Endodermal cell (in vitro differentiated cells): ENCODE measurements at regions not wholly inside any gene's neighbourhood (a gene's known extent, or its start where the extent isn't known, plus 50 kb on each side); places are given as distances from the start of the nearest gene placed in this dataset.

Source experiments
- DNase-seq: peaks from one replicate; pipeline ENCODE4 v3.0.0-alpha.2; 2017
- H3K27ac ChIP-seq: 2 replicates; pipeline ENCODE4 v1.5.1; 2013; ENCODE audit warnings: mild to moderate bottlenecking, low read depth, low read length, moderate library complexity
- H3K27me3 ChIP-seq: 2 replicates; pipeline ENCODE4 v1.6.1; 2013; ENCODE audit warnings: mild to moderate bottlenecking, low read length, moderate library complexity; ENCODE audit not compliant: insufficient read depth, control insufficient read depth, poor library complexity, severe bottlenecking
- H3K36me3 ChIP-seq: 2 replicates; pipeline ENCODE4 v1.7.0; 2013; ENCODE audit warnings: mild to moderate bottlenecking, low read length, moderate library complexity; ENCODE audit not compliant: control insufficient read depth, insufficient read depth
- H3K4me1 ChIP-seq: one replicate; pipeline ENCODE4 v1.7.0; 2013; ENCODE audit warnings: low read length; ENCODE audit not compliant: control insufficient read depth, insufficient read depth
- H3K4me3 ChIP-seq: 2 replicates; pipeline ENCODE4 v1.5.1; 2013; ENCODE audit warnings: mild to moderate bottlenecking, low read length, moderate library complexity
- H3K9ac ChIP-seq: 2 replicates; pipeline ENCODE4 v1.6.1; 2013; ENCODE audit warnings: mild to moderate bottlenecking, low read length, moderate library complexity; ENCODE audit not compliant: poor library complexity, severe bottlenecking; ENCODE audit errors: extremely low read depth
- H3K9me3 ChIP-seq: 2 replicates; pipeline ENCODE4 v1.6.1; 2013; ENCODE audit warnings: mild to moderate bottlenecking, low read length, moderate library complexity; ENCODE audit not compliant: control insufficient read depth
- H3K27ac Mint-ChIP-seq: 2 replicates; pipeline ENCODE4 v1.8.0; 2020; ENCODE audit warnings: mixed read lengths
- H3K27me3 Mint-ChIP-seq: 2 replicates; pipeline ENCODE4 v1.8.0; 2021; ENCODE audit warnings: mild to moderate bottlenecking, mixed read lengths; ENCODE audit not compliant: insufficient read depth
- H3K36me3 Mint-ChIP-seq: 2 replicates; pipeline ENCODE4 v1.8.0; 2020; ENCODE audit warnings: low read depth, mixed read lengths
- H3K4me1 Mint-ChIP-seq: 2 replicates; pipeline ENCODE4 v1.8.0; 2020; ENCODE audit warnings: mixed read lengths
- H3K4me3 Mint-ChIP-seq: 2 replicates; pipeline ENCODE4 v1.8.0; 2020; ENCODE audit warnings: mild to moderate bottlenecking, moderate library complexity, mixed read lengths
- H3K9me3 Mint-ChIP-seq: 2 replicates; pipeline ENCODE4 v1.8.0; 2020; ENCODE audit warnings: mild to moderate bottlenecking, mixed read lengths
- WGBS, 2 experiments: methylation state at CpG; one replicate each; pipeline versions ENCODE4 v1.1.5 to v1.1.7; 2013; ENCODE audit warnings: missing lambda C conversion rate in 2 of 2, mixed read lengths in 1 of 2; ENCODE audit not compliant: insufficient coverage in 1 of 2, insufficient read length in 1 of 2; 5-methylcytosine and 5-hydroxymethylcytosine counted together
- TF ChIP-seq, protein P1 (sequence below): fragments of 200-600 bp; sonication (generic); conservative IDR thresholded peaks from 2 replicates; pipeline ENCODE4 v1.5.0; 2021; ENCODE audit warnings: antibody characterized with exemption, mild to moderate bottlenecking

DNA sequence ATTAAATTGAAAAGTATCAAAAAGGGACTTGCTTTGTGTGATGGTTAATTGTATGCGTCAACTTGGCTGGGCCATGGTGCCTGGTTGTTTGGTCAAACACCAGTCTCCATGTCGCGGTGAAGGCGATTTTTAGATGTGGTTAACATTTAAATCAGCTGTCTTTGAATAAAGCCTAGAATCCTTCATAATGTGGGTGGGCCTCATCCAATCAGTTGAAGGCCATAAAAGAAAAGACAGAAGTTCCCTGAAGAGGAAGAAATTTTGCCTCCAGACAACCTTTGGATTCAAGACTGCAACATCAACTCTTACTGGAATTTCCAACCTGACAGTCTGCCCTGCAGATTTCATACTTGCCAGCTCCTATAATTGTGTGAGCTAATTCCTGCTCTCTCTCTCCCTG, 160.5 kb downstream of the SH3BP4 start:
- Histone ChIP-seq H3K4me1 (no peaks in the 10 kb centered on the region), H3K27ac (no peak overlapping the region), H3K9ac (no peak overlapping the region), H3K4me3 (no peak overlapping the region), H3K9me3 (no peaks in the 10 kb centered on the region), H3K27me3 (no peaks in the 10 kb centered on the region), H3K36me3 (no peaks in the 10 kb centered on the region)
- H3K9me3 Mint-ChIP-seq, result no peaks in the 10 kb centered on the region
- no peaks in the 10 kb centered on the region for H3K36me3 Mint-ChIP-seq
- TF ChIP-seq, protein P1, sequence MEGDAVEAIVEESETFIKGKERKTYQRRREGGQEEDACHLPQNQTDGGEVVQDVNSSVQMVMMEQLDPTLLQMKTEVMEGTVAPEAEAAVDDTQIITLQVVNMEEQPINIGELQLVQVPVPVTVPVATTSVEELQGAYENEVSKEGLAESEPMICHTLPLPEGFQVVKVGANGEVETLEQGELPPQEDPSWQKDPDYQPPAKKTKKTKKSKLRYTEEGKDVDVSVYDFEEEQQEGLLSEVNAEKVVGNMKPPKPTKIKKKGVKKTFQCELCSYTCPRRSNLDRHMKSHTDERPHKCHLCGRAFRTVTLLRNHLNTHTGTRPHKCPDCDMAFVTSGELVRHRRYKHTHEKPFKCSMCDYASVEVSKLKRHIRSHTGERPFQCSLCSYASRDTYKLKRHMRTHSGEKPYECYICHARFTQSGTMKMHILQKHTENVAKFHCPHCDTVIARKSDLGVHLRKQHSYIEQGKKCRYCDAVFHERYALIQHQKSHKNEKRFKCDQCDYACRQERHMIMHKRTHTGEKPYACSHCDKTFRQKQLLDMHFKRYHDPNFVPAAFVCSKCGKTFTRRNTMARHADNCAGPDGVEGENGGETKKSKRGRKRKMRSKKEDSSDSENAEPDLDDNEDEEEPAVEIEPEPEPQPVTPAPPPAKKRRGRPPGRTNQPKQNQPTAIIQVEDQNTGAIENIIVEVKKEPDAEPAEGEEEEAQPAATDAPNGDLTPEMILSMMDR, result no peak
- no peak overlapping the region for H3K4me3 Mint-ChIP-seq
- H3K27me3 Mint-ChIP-seq, result no peaks in the 10 kb centered on the region
- peaks cover 3% of the 10 kb centered on the region for H3K4me1 Mint-ChIP-seq
- no peak for DNase-seq
- 81 to 85% methylated on average over 4 of the region's 4 CpGs for WGBS, 2 experiments
- H3K27ac Mint-ChIP-seq, result no peak overlapping the region

DNA sequence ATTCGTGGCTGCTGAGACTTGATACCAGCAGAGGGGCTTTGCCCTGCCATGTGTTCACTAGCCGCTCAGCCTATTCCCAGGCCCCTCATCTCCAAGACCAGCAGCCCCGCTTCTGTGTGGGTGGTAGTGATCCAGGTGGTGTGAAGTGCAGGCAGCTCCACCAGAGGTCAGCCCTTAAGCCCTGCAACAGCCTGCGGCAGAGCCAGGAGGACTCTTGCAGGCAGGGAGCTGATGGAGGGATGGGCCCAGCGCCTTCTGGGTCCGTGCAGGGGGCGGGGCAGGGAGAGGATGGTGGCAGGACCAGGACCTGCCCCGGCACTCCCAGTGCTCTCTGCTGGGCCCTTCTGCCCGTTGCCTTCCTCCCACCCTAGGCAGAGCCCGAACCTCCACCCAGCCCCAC, 162.0 kb downstream of the SH3BP4 start:
- Mint-ChIP-seq H3K27ac (no peak overlapping the region), H3K4me1 (peaks cover 3% of the 10 kb centered on the region), H3K9me3 (no peaks in the 10 kb centered on the region), H3K4me3 (no peak overlapping the region), H3K27me3 (peaks cover 5% of the 10 kb centered on the region), H3K36me3 (no peaks in the 10 kb centered on the region)
- 64% methylated on average over 10 of the region's 10 CpGs; no CpG with 5 or more reads in 1 of the 2 experiments for WGBS, 2 experiments
- DNase-seq, result peak; percentile 91
- Histone ChIP-seq H3K9ac (no peak overlapping the region), H3K4me1 (no peaks in the 10 kb centered on the region), H3K27me3 (no peaks in the 10 kb centered on the region), H3K27ac (no peak overlapping the region), H3K4me3 (no peak overlapping the region), H3K9me3 (no peaks in the 10 kb centered on the region), H3K36me3 (no peaks in the 10 kb centered on the region)
- TF ChIP-seq, protein P1, result peak; percentile 70

DNA sequence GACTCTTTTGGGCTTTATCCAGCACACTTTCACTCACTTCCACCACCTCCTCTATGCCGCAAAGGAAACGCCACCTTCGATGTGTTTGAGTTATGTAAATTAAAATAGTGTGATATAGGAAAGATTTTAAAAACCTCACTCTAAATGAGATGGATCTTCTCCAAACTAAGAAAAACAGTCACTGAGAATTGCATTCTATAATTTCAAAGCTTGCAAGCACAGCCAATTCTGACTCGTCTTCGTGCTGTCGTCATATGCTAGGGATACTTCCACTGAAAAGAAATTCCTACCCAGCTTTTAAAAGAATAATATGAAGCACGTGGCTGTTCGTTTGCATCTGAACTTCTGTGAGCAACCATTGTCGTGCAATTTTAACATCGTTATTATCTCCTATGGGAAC, 162.5 kb downstream of the SH3BP4 start:
- peaks cover 3% of the 10 kb centered on the region for H3K4me1 Mint-ChIP-seq
- H3K27me3 Mint-ChIP-seq, result peaks cover 8% of the 10 kb centered on the region

More for the DNA sequence above, 162.5 kb downstream of the SH3BP4 start:
- no peak overlapping the region for H3K27ac Mint-ChIP-seq
- no peak overlapping the region for H3K4me3 ChIP-seq
- no peaks in the 10 kb centered on the region for H3K9me3 ChIP-seq
- H3K36me3 Mint-ChIP-seq, result no peaks in the 10 kb centered on the region
- no peak overlapping the region for H3K27ac ChIP-seq
- no peaks in the 10 kb centered on the region for H3K27me3 ChIP-seq
- H3K4me1 ChIP-seq, result no peaks in the 10 kb centered on the region
- no peak for DNase-seq
- H3K9me3 Mint-ChIP-seq, result no peaks in the 10 kb centered on the region
- H3K4me3 Mint-ChIP-seq, result no peak overlapping the region
- 92 to 95% methylated on average over 7 to 8 of the region's 10 CpGs for WGBS, 2 experiments
- no peak overlapping the region for H3K9ac ChIP-seq
- TF ChIP-seq, protein P1, result no peak
- no peaks in the 10 kb centered on the region for H3K36me3 ChIP-seq
